A549 (cell line): ENCODE measurements at regions not wholly inside any gene's neighbourhood (a gene's known extent, or its start where the extent isn't known, plus 50 kb on each side); places are given as distances from the start of the nearest gene placed in this dataset.

ENCODE experiments used
- ATAC-seq, 2 experiments: fragments of 200-7000 bp in 1 of 2; fragments of >200 bp in 1 of 2; cut with Nextera tagmentation in 1 of 2; cut with Tn5 transposase in 1 of 2; 3 replicates each; pipeline versions ENCODE4 v1.8.0 to v1.9.1; 2018 to 2020; ENCODE audit warnings: mild to moderate bottlenecking in 1 of 2, moderate library complexity in 1 of 2
- CTCF ChIA-PET: fragments of 300-600 bp; sonication (Branson Sonifier 250); formaldehyde crosslinking; extraction: SDS; loops from one replicate; lab custom pipeline; 2021; ENCODE audit warnings: antibody characterized with exemption, inconsistent platforms; lab: Yijun Ruan, JAX
- POLR2A ChIA-PET: fragments of 350-600 bp; formaldehyde crosslinking; extraction: SDS; loops from one replicate; lab custom pipeline; 2021; ENCODE audit warnings: antibody characterized with exemption, inconsistent platforms; lab: Yijun Ruan, JAX
- DNase-seq, 2 experiments: peaks; one replicate each; pipeline versions ENCODE4 v3.0.0 to v3.0.0-alpha.2; 2011 to 2016; ENCODE audit warnings: low read depth in 1 of 2, low spot score in 1 of 2
- FAIRE-seq: peaks from 2 replicates; lab custom pipeline; 2011; peaks lifted over from hg19 to GRCh38; lab: Jason Lieb, UNC
- H3K27ac ChIP-seq, 2 experiments: fragments of >200 bp; sonication (Bioruptor Twin); formaldehyde crosslinking; 3 replicates each; pipeline ENCODE4 v1.5.1; 2016 to 2017
- H3K4me1 ChIP-seq: fragments of >200 bp; sonication (Bioruptor Twin); formaldehyde crosslinking; 3 replicates; pipeline ENCODE4 v1.6.1; 2016
- H3K4me2 ChIP-seq: fragments of >200 bp; sonication (Bioruptor Twin); formaldehyde crosslinking; 3 replicates; pipeline ENCODE4 v1.6.1; 2016
- H3K4me3 ChIP-seq: fragments of >200 bp; sonication (Bioruptor Twin); formaldehyde crosslinking; 3 replicates; pipeline ENCODE4 v1.5.1; 2016
- H3K9me3 ChIP-seq: fragments of >200 bp; sonication (Bioruptor Twin); formaldehyde crosslinking; 3 replicates; pipeline ENCODE4 v1.6.1; 2016
- CEBPB ChIP-seq, 2 experiments: fragments of >200 bp in 1 of 2; sonication (Bioruptor Twin) in 1 of 2; formaldehyde crosslinking in 1 of 2; IDR thresholded peaks; 2 replicates each; pipeline ENCODE4 v1.6.1; 2012 to 2016
- CHD4 ChIP-seq: fragments of 200-600 bp; sonication (generic); IDR thresholded peaks from 2 replicates; pipeline ENCODE4 v1.6.1; 2016; ENCODE audit warnings: antibody characterized with exemption, mild to moderate bottlenecking, borderline replicate concordance
- EHF ChIP-seq: fragments of 250-450 bp; sonication (Bioruptor Pico); IDR thresholded peaks from 2 replicates; pipeline ENCODE4 v1.5.0; 2020; ENCODE audit warnings: mild to moderate bottlenecking
- EHMT2 ChIP-seq: fragments of 200-600 bp; sonication (generic); IDR thresholded peaks from 2 replicates; pipeline ENCODE4 v1.6.1; 2016; ENCODE audit warnings: antibody characterized with exemption, low read depth, mild to moderate bottlenecking, moderate library complexity
- FOSL2 ChIP-seq, 2 experiments: fragments of 450-650 bp in 1 of 2; fragments of >200 bp in 1 of 2; sonication (Bioruptor Twin) in 1 of 2; formaldehyde crosslinking; IDR thresholded peaks; 2 replicates each; pipeline versions ENCODE4 v1.5.0 to v1.6.1; 2016 to 2020; ENCODE audit warnings: mild to moderate bottlenecking in 1 of 2, moderate library complexity in 1 of 2
- HDAC2 ChIP-seq: fragments of 200-600 bp; sonication (generic); IDR thresholded peaks from 2 replicates; pipeline ENCODE4 v1.6.1; 2016
- HEYL ChIP-seq: fragments of 250-450 bp; sonication (Bioruptor Pico); IDR thresholded peaks from 2 replicates; pipeline ENCODE4 v1.8.0; 2021; ENCODE audit warnings: mild to moderate bottlenecking, moderate library complexity
- HMGXB4 ChIP-seq: fragments of 250-450 bp; sonication (Bioruptor Pico); IDR thresholded peaks from 2 replicates; pipeline ENCODE4 v1.5.0; 2021; ENCODE audit warnings: mild to moderate bottlenecking, moderate library complexity, borderline replicate concordance
- JUN ChIP-seq, 2 experiments: fragments of >200 bp; sonication (Bioruptor Twin); formaldehyde crosslinking; IDR thresholded peaks; 2 replicates in 1 of 2; 3 replicates in 1 of 2; pipeline ENCODE4 v1.6.1; 2016 to 2017
- MAFK ChIP-seq: fragments of 450-650 bp; IDR thresholded peaks from 2 replicates; pipeline ENCODE4 v1.6.1; 2014; ENCODE audit not compliant: partially characterized antibody
- MAZ ChIP-seq: fragments of 150-350 bp; IDR thresholded peaks from 2 replicates; pipeline ENCODE4 v1.6.1; 2014; ENCODE audit warnings: antibody characterized with exemption, low read depth, low read length, borderline replicate concordance
- MYC ChIP-seq: IDR thresholded peaks from 2 replicates; pipeline ENCODE4 v1.6.1; 2012; ENCODE audit warnings: mild to moderate bottlenecking, inconsistent platforms, low read length, improper control_type of control experiment, borderline replicate concordance
- NR3C1 ChIP-seq: fragments of >200 bp; sonication (Bioruptor Twin); formaldehyde crosslinking; IDR thresholded peaks from 3 replicates; pipeline ENCODE4 v1.6.1; 2017
- POLR2A ChIP-seq: IDR thresholded peaks from 2 replicates; pipeline ENCODE4 v1.6.1; 2012; ENCODE audit warnings: mild to moderate bottlenecking, low read length
- RAD21 ChIP-seq, 2 experiments: fragments of >200 bp in 1 of 2; sonication (Bioruptor Twin) in 1 of 2; formaldehyde crosslinking in 1 of 2; IDR thresholded peaks in 1 of 2; conservative IDR thresholded peaks in 1 of 2; 2 replicates in 1 of 2; 3 replicates in 1 of 2; pipeline ENCODE4 v1.6.1; 2012 to 2018; ENCODE audit warnings: inconsistent platforms in 1 of 2
- RARB ChIP-seq: fragments of 250-450 bp; sonication (Bioruptor Pico); IDR thresholded peaks from 2 replicates; pipeline ENCODE4 v1.8.0; 2021; ENCODE audit warnings: mild to moderate bottlenecking, moderate library complexity
- RCOR1 ChIP-seq: fragments of 150-350 bp; IDR thresholded peaks from 2 replicates; pipeline ENCODE4 v1.6.1; 2014; ENCODE audit warnings: antibody characterized with exemption, low read length, low read depth
- RFX5 ChIP-seq: fragments of 450-650 bp; IDR thresholded peaks from 2 replicates; pipeline ENCODE4 v1.7.1; 2014; ENCODE audit warnings: antibody characterized with exemption, mild to moderate bottlenecking, moderate library complexity
- SMC3 ChIP-seq: fragments of >200 bp; sonication (Bioruptor Twin); formaldehyde crosslinking; IDR thresholded peaks from 3 replicates; pipeline ENCODE4 v1.6.1; 2018; ENCODE audit warnings: inconsistent platforms
- SREBF2 ChIP-seq: fragments of 450-650 bp; IDR thresholded peaks from 2 replicates; pipeline ENCODE4 v1.6.1; 2014; ENCODE audit warnings: mild to moderate bottlenecking, moderate library complexity
- TP53 ChIP-seq: fragments of 250-450 bp; sonication (Bioruptor Pico); IDR thresholded peaks from 2 replicates; pipeline ENCODE4 v1.5.0; 2021; ENCODE audit warnings: mild to moderate bottlenecking, moderate library complexity
- ZFP36 ChIP-seq: fragments of 450-650 bp; IDR thresholded peaks from 2 replicates; pipeline ENCODE4 v1.6.1; 2014; ENCODE audit warnings: borderline replicate concordance; ENCODE audit not compliant: partially characterized antibody
- WGBS: methylation state at CpG from one replicate; pipeline ENCODE4 v1.1.6; 2017; ENCODE audit errors: missing lambda C conversion rate; 5-methylcytosine and 5-hydroxymethylcytosine counted together
- TF ChIP-seq, protein P1 (sequence below): IDR thresholded peaks from 2 replicates; pipeline ENCODE4 v1.6.1; 2012

GRCh38 chr10:28878236-28878970 lies 201.1 kb downstream of the BAMBI start:
- Histone ChIP-seq H3K4me2 (no peak overlapping the region), H3K4me1 (peaks cover 35% of the 10 kb centered on the region), H3K4me3 (no peak overlapping the region), H3K9me3 (no peaks in the 10 kb centered on the region), H3K27ac (no peak overlapping the region)
- ChIA-PET POLR2A (no interaction called here), CTCF (interaction anchor here (0.6 to 0.9 kb wide), 2 partner anchors 56 to 201 kb away, joined by 3 to 4 read pairs; partner anchors contain the start of gene BAMBI)
- TF ChIP-seq RAD21 (conservative IDR thresholded peaks at IDR 0.05 in 1 of 2, IDR thresholded peaks at IDR 0.05 in 1 of 2) (peak in 1 of 2 experiments; percentile 29; a peak in 2 of 5 replicates), HMGXB4 (CRISPR knock-in tag) (no peak)
- no peak for ATAC-seq
- FAIRE-seq = no peak
- no peak for DNase-seq
- WGBS = 80% methylated on average over 5 of the region's 5 CpGs

DNA sequence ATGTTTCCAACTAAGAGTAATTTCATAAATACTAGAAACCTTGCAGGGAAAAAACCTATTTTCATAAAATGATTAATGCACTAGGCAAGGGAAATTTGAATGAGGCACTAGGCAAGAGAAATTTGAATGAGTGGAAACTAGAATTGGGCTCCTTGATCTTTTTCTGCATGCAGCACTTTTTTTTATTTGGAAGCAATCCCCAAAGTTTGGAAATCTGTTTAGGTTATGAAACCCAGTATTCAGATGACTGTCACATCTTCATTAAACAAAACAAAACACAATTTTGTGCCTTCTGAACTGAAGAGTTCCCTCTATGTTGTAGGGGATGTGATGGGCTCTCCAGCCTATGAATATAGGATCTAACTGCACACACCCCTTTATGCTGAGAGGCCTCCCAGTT lies 201.9 kb downstream of the BAMBI start:
- peaks cover 39% of the 10 kb centered on the region for H3K4me1 ChIP-seq
- FAIRE-seq (no peak), ATAC-seq (no peak), DNase-seq (no peak)
- ChIA-PET POLR2A (no interaction called here), CTCF (interaction anchor here (0.9 kb wide), 1 partner anchor 202 kb away, joined by 4 read pairs; the partner anchor contains the start of gene BAMBI)
- H3K4me2 ChIP-seq = no peak overlapping the region
- TF ChIP-seq FOSL2 (IDR thresholded peaks at IDR 0.05) = no peak
- TF ChIP-seq FOSL2 (CRISPR knock-in tag; IDR thresholded peaks at IDR 0.05) = no peak
- TF ChIP-seq, protein P1, sequence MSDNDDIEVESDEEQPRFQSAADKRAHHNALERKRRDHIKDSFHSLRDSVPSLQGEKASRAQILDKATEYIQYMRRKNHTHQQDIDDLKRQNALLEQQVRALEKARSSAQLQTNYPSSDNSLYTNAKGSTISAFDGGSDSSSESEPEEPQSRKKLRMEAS = no peak
- TF ChIP-seq ZFP36 = no peak
- no peak for TF ChIP-seq MYC
- no peak for TF ChIP-seq HEYL (CRISPR knock-in tag)
- TF ChIP-seq HDAC2 = no peak
- TF ChIP-seq CEBPB (IDR thresholded peaks at IDR 0.05) = no peak
- TF ChIP-seq RARB (CRISPR knock-in tag) = no peak
- TF ChIP-seq RCOR1 = no peak
- TF ChIP-seq MAFK = no peak
- no peak for TF ChIP-seq CHD4
- TF ChIP-seq NR3C1 = no peak
- TF ChIP-seq RAD21 (conservative IDR thresholded peaks at IDR 0.05 in 1 of 2, IDR thresholded peaks at IDR 0.05 in 1 of 2) = no peak
- no peak for TF ChIP-seq JUN (IDR thresholded peaks at IDR 0.05)
- TF ChIP-seq RFX5 = no peak
- TF ChIP-seq POLR2A = no peak
- TF ChIP-seq SMC3 = no peak
- no peak overlapping the region for H3K4me3 ChIP-seq
- no peaks in the 10 kb centered on the region for H3K9me3 ChIP-seq
- H3K27ac ChIP-seq = no peak overlapping the region; a peak in 1 of 6 replicates

DNA sequence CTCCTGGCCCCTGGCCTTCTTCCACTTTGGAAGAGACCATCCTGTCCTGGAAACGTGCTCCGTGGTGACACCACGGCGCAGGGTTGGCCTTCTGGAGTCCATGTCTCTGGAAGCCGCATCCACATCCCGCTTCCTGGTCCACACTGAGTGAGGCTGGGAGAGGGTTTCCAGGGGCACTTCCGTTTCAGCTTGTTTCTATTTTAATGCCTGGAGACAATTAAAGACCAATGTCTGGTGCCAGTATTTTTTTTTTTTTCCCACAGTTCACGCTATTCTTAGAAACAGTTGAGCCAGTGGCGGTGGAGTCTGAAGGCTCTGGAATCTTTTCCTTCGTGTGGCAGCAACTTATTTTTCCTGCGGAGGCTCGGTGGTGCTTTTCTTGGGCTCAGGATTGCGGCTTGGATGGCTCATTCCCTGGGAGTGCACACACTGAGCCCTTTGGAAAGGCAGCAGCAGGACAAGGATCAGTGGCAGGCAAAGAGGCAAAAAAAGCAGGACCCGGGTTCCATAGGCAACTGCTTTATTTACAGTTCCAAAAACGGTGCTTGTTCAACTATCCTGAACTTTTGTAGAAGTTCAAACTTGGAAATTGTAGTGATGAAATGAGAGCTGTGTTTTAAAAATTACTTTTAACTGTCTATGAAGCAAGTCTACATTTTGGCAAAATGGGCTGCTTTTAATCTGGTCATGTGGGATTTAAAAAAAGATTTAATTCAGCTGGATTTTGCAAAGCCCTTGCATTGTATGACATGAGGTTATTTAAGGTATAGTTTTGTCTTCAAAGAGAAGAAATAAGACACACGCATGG lies 202.8 kb downstream of the BAMBI start:
- ChIA-PET CTCF (interaction anchor here (0.8 to 1.1 kb wide), 4 partner anchors 9 to 59 kb away, joined by 3 to 6 read pairs (median 3); no protein-coding TSS in a partner anchor), POLR2A (no interaction called here)
- TF ChIP-seq POLR2A (no peak), EHMT2 (no peak), SREBF2 (no peak), MAZ (no peak), CHD4 (no peak), TP53 (CRISPR knock-in tag) (no peak), JUN (IDR thresholded peaks at IDR 0.05) (no peak), EHF (CRISPR knock-in tag) (no peak), ZFP36 (no peak)
- no peaks in the 10 kb centered on the region for H3K9me3 ChIP-seq
- 90% methylated on average over 16 of the region's 16 CpGs for WGBS
- ATAC-seq (no peak), DNase-seq (no peak), FAIRE-seq (no peak)
- peaks cover 45% of the 10 kb centered on the region for H3K4me1 ChIP-seq
- no peak overlapping the region for H3K4me2 ChIP-seq
- H3K27ac ChIP-seq = peak overlapping the region in 1 of 2 experiments; percentile 7; a peak in 1 of 6 replicates
- H3K4me3 ChIP-seq = no peak overlapping the region
